BLaER1 (cell line): ENCODE measurements at regions not wholly inside any gene's neighbourhood (a gene's known extent, or its start where the extent isn't known, plus 50 kb on each side); places are given as distances from the start of the nearest gene placed in this dataset.

Experiments
- H3K27ac ChIP-seq: shearing (Covaris generic); formaldehyde crosslinking; 2 replicates; pipeline ENCODE4 v1.8.1; 2022
- H3K27me3 ChIP-seq: shearing (Covaris generic); formaldehyde crosslinking; 2 replicates; pipeline ENCODE4 v1.8.1; 2022
- H3K36me3 ChIP-seq: shearing (Covaris generic); formaldehyde crosslinking; 2 replicates; pipeline ENCODE4 v1.8.1; 2022
- H3K4me1 ChIP-seq: shearing (Covaris generic); formaldehyde crosslinking; 2 replicates; pipeline ENCODE4 v1.8.1; 2022
- H3K4me2 ChIP-seq: shearing (Covaris generic); formaldehyde crosslinking; 2 replicates; pipeline ENCODE4 v1.8.1; 2022
- H3K4me3 ChIP-seq: shearing (Covaris generic); formaldehyde crosslinking; 2 replicates; pipeline ENCODE4 v1.8.1; 2022
- H3K9ac ChIP-seq: shearing (Covaris generic); formaldehyde crosslinking; 2 replicates; pipeline ENCODE4 v1.8.1; 2022
- H3K9me3 ChIP-seq: shearing (Covaris generic); formaldehyde crosslinking; 2 replicates; pipeline ENCODE4 v1.8.1; 2022
- H4K20me1 ChIP-seq: shearing (Covaris generic); formaldehyde crosslinking; 2 replicates; pipeline ENCODE4 v1.8.1; 2022
- Cebpa-rat ChIP-seq: shearing (Covaris generic); IDR thresholded peaks from 2 replicates; pipeline ENCODE4 v1.8.1; 2022

DNA sequence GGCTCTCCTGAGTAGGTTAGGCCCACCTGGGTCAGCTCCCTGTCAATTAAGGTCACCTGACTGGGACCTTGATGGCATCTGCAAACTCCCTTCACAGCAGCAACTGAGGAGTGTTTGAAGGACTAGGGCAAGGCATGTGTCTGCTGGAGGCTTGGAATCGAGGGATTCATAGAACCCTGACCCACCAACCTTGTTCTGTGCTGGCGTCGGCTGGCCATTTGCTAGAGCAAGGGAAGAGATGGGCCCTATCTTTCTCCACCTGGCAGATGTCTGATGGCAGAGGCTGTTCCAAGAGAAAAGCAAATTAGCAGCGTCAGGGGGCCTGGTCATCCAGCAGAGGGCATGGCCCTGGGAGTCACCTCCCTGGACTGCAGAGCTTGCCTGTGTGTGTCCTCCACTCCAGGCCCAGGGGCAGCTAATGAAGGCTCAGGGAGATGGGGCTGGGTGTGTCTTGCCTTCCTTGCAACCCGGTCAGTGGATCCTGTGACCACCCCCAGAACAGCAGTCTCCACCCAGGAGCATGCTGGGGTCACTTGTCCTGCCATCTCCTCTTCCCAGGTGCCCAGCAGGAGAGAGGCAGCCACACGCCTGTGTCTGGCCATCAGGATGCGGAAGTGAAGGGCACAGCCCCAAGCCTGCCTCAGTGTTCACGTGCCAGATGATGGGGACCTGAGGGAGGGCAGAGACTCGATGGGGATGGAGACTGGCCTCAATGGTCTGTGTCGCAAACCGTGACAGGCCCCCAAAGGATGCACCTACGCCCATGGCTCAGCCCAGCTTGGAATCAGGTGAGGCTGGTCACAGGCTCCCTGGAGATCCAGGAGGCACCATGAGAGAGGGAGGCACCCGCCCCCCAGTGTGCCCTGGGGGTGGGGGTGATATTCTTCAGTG is 53.9 kb downstream of the BARX1 start:
- H3K9ac ChIP-seq: no peak overlapping the region
- no peak overlapping the region for H3K27ac ChIP-seq
- H4K20me1 ChIP-seq: no peaks in the 10 kb centered on the region
- no peaks in the 10 kb centered on the region for H3K4me1 ChIP-seq
- no peak for TF ChIP-seq Cebpa-rat
- no peak overlapping the region for H3K4me2 ChIP-seq
- no peaks in the 10 kb centered on the region for H3K27me3 ChIP-seq
- no peak overlapping the region for H3K4me3 ChIP-seq
- H3K36me3 ChIP-seq: no peaks in the 10 kb centered on the region
- no peaks in the 10 kb centered on the region for H3K9me3 ChIP-seq

DNA sequence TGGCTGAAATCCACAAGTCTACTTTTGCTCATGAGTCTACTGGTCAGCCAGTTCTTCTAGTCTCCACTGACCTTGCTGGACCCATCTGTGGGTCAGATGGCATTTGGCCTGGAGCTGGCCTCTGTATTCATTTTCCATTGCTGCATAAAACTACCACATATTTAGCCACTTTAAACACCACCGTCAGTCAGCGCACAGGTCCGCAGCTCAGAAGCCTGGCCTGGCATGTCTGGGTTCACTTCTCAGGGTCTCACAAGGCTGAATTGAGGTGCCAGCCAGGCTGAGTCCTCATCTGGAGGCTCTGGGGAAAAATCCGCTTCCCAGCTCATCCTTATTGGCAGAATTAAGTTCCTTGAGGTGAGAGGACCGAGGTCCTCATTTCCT is 54.7 kb downstream of the BARX1 start:
- H3K9ac ChIP-seq: no peak overlapping the region
- H3K27ac ChIP-seq: no peak overlapping the region
- H3K36me3 ChIP-seq: no peaks in the 10 kb centered on the region
- H3K4me3 ChIP-seq: no peak overlapping the region
- no peak overlapping the region for H3K4me2 ChIP-seq
- no peaks in the 10 kb centered on the region for H3K9me3 ChIP-seq
- H3K4me1 ChIP-seq: no peaks in the 10 kb centered on the region
- no peaks in the 10 kb centered on the region for H3K27me3 ChIP-seq
- H4K20me1 ChIP-seq: no peaks in the 10 kb centered on the region
- no peak for TF ChIP-seq Cebpa-rat

DNA sequence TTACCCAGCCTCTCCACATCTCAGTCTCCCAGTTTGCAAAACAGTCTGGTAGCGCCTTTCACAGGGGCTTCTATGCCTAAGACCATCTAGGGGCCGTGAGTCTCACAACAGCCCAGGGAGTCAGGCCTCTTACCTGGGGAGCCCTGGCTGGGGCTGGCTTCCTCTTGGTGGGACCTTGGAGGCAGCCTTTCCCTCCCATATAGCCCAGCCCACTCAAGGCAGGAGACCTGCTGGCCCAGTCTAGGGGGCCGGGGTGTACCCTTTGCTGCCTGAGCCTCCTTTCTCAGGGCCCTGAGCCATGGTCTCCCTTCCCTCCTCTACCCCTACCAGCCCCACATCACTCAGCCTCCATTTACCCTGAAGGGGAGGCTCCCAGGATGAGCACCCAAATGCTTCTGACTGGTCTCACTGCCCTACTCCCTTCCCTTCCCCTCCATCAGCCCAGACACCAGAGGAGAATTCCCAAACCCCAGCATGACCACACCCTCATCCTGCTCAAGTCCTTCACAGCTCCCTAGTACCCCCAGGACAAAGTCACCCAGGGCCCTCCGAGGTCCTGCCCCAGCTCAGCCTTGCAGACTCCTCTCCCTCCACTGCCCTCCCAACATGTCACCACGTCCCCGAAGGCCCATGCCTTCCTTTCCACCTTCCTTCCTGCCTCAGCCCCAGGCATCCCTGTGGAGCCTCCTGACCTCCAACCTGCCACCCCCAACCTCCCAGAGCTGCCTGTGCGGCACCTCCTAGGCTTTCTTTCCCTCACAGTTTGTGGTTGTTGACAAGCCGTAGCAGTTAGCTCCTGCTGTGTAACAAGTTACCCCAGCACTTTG is 55.3 kb downstream of the BARX1 start:
- Histone ChIP-seq H4K20me1 (no peaks in the 10 kb centered on the region), H3K4me2 (no peak overlapping the region), H3K4me1 (no peaks in the 10 kb centered on the region), H3K27ac (no peak overlapping the region), H3K27me3 (no peaks in the 10 kb centered on the region), H3K36me3 (no peaks in the 10 kb centered on the region), H3K9me3 (no peaks in the 10 kb centered on the region), H3K4me3 (no peak overlapping the region), H3K9ac (no peak overlapping the region)
- no peak for TF ChIP-seq Cebpa-rat

DNA sequence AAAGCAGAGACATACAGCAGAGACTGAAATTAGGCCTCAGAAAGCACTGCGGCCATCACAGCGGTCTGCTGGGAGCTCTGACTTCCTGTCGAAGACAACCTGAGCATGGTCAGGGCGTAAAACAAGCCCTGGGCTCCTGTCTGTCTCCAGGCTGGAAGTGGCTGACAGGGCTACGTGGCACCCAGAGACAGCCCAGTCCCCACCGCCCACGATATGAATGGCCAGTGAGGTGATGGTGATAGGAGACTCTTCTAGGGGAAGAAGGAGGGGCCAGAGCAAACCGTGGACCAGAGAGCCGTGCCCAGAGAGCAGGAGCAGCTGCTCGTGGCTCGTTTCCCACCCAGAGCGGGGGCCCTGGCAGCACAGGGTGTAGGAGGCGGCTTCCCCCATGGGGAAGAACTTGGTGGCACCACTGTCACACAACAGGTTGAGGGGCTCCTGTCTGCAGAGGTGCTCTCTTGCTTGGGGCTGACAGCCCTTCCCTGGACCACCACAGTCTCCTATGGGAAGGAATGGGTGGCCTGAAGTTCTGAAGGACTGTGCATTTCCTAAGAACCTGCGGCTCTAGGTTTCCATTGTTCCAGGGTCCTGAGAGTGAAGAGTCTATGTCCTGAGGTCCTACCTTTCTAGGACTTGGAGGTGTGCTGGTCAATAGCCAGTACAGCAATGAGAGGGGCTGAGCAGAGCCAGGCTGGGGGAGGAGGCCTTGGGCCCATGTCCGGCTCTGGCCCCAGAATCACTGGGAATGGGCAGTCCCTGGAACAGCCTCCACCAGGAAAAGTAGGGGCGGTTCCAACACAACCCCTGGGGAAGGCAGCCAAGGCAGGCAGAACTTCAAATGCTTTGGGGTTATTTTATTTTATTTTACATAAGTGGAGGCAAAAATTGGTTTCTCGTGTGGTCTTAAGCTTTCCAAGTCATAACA is 56.4 kb downstream of the BARX1 start:
- H3K4me3 ChIP-seq: no peak overlapping the region
- H3K4me1 ChIP-seq: no peaks in the 10 kb centered on the region
- no peak overlapping the region for H3K4me2 ChIP-seq
- no peaks in the 10 kb centered on the region for H3K27me3 ChIP-seq
- no peak overlapping the region for H3K9ac ChIP-seq
- H4K20me1 ChIP-seq: no peaks in the 10 kb centered on the region
- peaks cover under 1% of the 10 kb centered on the region; the same call in 1 of the 2 replicates for H3K9me3 ChIP-seq
- TF ChIP-seq Cebpa-rat: no peak
- H3K36me3 ChIP-seq: no peaks in the 10 kb centered on the region
- H3K27ac ChIP-seq: no peak overlapping the region

DNA sequence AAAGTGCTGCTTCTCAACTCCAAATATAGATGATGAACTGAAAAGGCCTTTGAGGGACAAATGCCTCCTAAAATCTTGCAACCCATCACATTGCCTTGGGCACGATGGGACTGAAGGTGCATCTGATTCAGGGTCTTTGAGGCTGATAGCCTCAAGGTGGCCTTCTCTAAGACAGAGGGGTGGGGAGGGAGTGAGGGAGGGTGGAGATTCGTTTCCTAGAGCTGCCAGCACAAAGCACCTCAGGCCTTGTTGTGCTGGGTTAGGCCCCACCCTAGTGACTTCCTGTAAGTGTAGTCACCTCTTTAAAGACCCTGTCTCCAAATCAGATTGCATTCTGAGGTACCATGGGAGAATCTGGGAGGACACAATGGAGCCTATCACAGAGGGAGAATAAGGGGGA is 57.1 kb downstream of the BARX1 start:
- Histone ChIP-seq H3K4me3 (no peak overlapping the region), H3K36me3 (no peaks in the 10 kb centered on the region), H3K9me3 (peaks cover 8% of the 10 kb centered on the region), H3K4me2 (no peak overlapping the region), H4K20me1 (no peaks in the 10 kb centered on the region), H3K27ac (no peak overlapping the region), H3K27me3 (no peaks in the 10 kb centered on the region), H3K9ac (no peak overlapping the region), H3K4me1 (no peaks in the 10 kb centered on the region)
- TF ChIP-seq Cebpa-rat: no peak

DNA sequence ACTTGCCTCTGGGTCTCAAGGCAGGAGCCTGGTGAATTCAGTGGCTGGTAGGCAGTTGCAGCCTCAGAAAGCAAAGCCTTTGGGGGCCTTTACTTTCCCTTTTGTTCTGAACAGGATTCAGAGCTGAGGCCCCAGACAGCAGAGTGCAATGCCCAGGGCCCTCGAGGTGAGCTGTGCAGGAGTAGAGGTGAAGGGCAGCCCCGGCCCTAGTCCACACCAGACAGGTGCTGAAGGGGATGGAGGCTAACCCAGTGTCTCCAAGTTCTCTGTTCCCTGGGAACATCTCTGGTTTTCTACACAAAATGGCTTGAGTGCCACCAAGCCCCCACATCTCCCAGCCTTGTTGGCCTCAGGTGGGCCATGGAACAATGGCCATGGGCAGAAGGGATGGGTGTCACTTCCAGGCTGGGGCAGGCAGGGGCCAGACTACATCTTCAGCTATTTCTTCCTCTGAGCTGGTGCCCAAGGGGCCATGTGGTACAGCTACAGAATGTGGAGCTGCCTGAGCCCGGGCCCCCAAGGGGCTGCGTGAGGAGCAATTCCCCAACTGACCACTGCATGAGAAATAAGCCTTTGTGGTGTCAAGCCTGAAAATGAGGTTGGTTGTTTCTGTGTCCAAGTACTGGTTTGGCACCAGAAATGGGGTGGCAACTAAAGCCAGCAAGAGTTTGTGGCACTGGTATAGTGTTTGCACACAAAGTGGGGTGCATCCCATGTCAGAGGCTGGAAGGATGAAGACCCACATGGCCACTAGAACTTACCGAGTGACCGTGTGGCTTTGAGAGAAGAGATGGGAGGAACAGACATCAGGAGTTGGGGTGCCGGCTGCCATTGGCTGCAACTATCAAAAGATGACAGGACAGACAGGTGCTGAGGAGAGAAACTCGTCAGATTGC is 57.8 kb downstream of the BARX1 start:
- Histone ChIP-seq H3K36me3 (no peaks in the 10 kb centered on the region), H3K27me3 (no peaks in the 10 kb centered on the region), H4K20me1 (no peaks in the 10 kb centered on the region), H3K4me1 (no peaks in the 10 kb centered on the region), H3K9me3 (peaks cover 15% of the 10 kb centered on the region), H3K9ac (no peak overlapping the region), H3K27ac (no peak overlapping the region), H3K4me3 (no peak overlapping the region), H3K4me2 (no peak overlapping the region)
- no peak for TF ChIP-seq Cebpa-rat

DNA sequence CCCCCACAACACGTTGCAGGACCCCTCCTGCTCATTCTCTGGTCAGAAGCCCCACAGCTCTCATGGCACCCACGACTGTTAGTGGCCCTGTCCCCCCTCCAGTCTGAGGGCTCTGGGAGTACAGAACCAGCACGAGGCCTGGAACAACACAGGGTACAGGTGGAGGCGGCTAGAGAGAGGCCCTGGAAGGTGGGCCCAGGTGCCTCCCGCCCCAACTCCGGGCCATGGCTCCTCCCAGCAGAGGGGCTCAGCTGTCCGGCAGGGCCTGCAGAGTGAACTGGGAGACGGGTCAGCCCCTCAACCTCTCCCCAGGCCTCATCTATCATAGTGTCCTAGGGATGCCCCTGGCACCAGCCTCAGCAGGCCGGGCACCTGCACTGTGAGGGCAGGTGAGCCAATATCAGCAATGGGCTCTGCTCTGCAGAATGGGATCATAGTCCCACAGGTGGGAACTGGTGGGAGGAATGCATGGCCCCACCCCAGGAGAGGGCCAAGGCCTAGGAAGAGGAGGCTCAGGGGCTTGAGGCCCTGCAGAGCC is 58.6 kb downstream of the BARX1 start:
- H3K9me3 ChIP-seq: peaks cover 21% of the 10 kb centered on the region
- H3K4me1 ChIP-seq: no peaks in the 10 kb centered on the region
- no peak overlapping the region for H3K4me3 ChIP-seq
- no peak for TF ChIP-seq Cebpa-rat
- no peak overlapping the region for H3K9ac ChIP-seq
- no peak overlapping the region for H3K27ac ChIP-seq
- no peaks in the 10 kb centered on the region for H3K36me3 ChIP-seq
- no peaks in the 10 kb centered on the region for H3K27me3 ChIP-seq
- no peak overlapping the region for H3K4me2 ChIP-seq
- H4K20me1 ChIP-seq: no peaks in the 10 kb centered on the region

DNA sequence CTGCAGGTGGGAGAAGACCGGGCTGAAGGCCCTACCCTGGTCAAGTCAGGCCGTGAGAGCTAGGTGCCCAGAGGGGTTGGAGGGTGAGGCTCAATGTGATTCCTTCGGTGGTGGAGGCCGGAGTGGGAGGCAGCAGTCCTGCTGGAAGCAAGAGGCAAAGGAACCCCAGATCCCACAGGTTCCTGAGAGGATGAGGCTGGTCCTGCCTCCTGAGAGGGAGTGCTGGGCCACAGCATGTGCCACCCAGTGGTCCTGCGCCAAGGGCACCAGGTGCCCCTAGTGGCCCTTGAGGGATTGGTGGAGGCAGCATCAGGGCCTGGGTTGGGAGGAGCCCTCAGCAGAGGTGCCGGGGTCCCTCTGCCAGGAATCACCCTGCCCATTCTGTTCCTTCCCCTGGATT is 59.1 kb downstream of the BARX1 start:
- Histone ChIP-seq H3K9me3 (peaks cover 24% of the 10 kb centered on the region), H3K27me3 (no peaks in the 10 kb centered on the region), H3K27ac (no peak overlapping the region), H3K4me3 (no peak overlapping the region), H3K4me1 (no peaks in the 10 kb centered on the region), H3K36me3 (no peaks in the 10 kb centered on the region), H3K9ac (no peak overlapping the region), H3K4me2 (no peak overlapping the region), H4K20me1 (no peaks in the 10 kb centered on the region)
- TF ChIP-seq Cebpa-rat: no peak
